KG1 (cell line): ENCODE measurements at regions not wholly inside any gene's neighbourhood (a gene's known extent, or its start where the extent isn't known, plus 50 kb on each side); places are given as distances from the start of the nearest gene placed in this dataset.

Experiments
- DNase-seq: peaks from one replicate; lab custom pipeline; 2025; lab: John Stamatoyannopoulos, UW

- DNase-seq: no peak
Measured at GRCh38 chr4:11342401-11342800, 86.3 kb downstream of the HS3ST1 start.

GRCh38 chr4:11341337-11342043 lies 87.2 kb downstream of the HS3ST1 start:
- DNase-seq: no peak

- DNase-seq: no peak
Measured at GRCh38 chr4:11338956-11339782, 89.5 kb downstream of the HS3ST1 start.

- no peak for DNase-seq
Measured at GRCh38 chr4:11337287-11337686, 91.4 kb downstream of the HS3ST1 start.

GRCh38 chr4:11336435-11336834 lies 92.3 kb downstream of the HS3ST1 start:
- no peak for DNase-seq

GRCh38 chr4:11334887-11335286 lies 93.8 kb downstream of the HS3ST1 start:
- no peak for DNase-seq

GRCh38 chr4:11328401-11328800 lies 100.3 kb downstream of the HS3ST1 start:
- no peak for DNase-seq

GRCh38 chr4:11326021-11326420 lies 102.7 kb downstream of the HS3ST1 start:
- DNase-seq: no peak

GRCh38 chr4:11323771-11324170 lies 104.9 kb downstream of the HS3ST1 start:
- no peak for DNase-seq

- no peak for DNase-seq
Measured at GRCh38 chr4:11313157-11313943, 115.3 kb downstream of the HS3ST1 start.

- no peak for DNase-seq
Measured at GRCh38 chr4:11312389-11312788, 116.3 kb downstream of the HS3ST1 start.

- DNase-seq: no peak
Measured at GRCh38 chr4:11301075-11301660, 127.5 kb downstream of the HS3ST1 start.

- no peak for DNase-seq
Measured at GRCh38 chr4:11299836-11300235, 128.9 kb downstream of the HS3ST1 start.

- DNase-seq: no peak
Measured at GRCh38 chr4:11299016-11299415, 129.7 kb downstream of the HS3ST1 start.

- DNase-seq: no peak
Measured at GRCh38 chr4:11298451-11298850, 130.2 kb downstream of the HS3ST1 start.

- DNase-seq: no peak
Measured at GRCh38 chr4:11297627-11298026, 131.1 kb downstream of the HS3ST1 start.

- no peak for DNase-seq
Measured at GRCh38 chr4:11297201-11297600, 131.5 kb downstream of the HS3ST1 start.

GRCh38 chr4:11293866-11294265 lies 134.8 kb downstream of the HS3ST1 start:
- DNase-seq: no peak

- DNase-seq: no peak
Measured at GRCh38 chr4:11287055-11287454, 141.6 kb downstream of the HS3ST1 start.

GRCh38 chr4:11286533-11286932 lies 142.2 kb downstream of the HS3ST1 start:
- no peak for DNase-seq

GRCh38 chr4:11281720-11282119 lies 147.0 kb downstream of the HS3ST1 start:
- no peak for DNase-seq

- no peak for DNase-seq
Measured at GRCh38 chr4:11271263-11271662, 157.4 kb downstream of the HS3ST1 start.
